ENCODE measurements at regions not wholly inside any gene's neighbourhood (a gene's known extent, or its start where the extent isn't known, plus 50 kb on each side); places are given as distances from the start of the nearest gene placed in this dataset.

DNA sequence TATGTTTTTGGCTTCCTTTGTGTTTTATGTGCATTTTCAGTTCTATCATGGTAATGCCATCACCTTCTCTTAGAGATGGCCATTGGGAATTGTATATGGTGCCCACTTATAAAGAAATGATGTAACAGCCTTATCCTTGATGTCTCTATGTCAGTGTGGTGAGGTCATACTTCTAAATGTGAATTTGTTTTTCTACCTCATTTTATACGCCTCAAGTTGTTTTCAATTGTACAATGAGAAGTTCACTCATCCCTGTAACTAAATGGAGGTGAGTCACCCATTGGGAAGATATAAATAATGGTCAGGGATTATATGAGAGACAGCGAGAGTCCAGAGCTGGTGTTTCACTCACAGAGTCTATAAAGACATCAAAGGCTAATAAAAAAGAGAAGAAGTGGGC is 402.4 kb downstream of the AGTPBP1 start:
- Histone ChIP-seq H3K36me3 (no peaks in the 10 kb centered on the region), H3K27me3 (no peaks in the 10 kb centered on the region), H3K4me3 (no peak overlapping the region), H3K9me3 (no peaks in the 10 kb centered on the region), H3K27ac (no peak overlapping the region), H3K4me1 (no peaks in the 10 kb centered on the region)
- TF ChIP-seq EP300 (IDR thresholded peaks at IDR 0.05) (no peak), POLR2AphosphoS5 (IDR thresholded peaks at IDR 0.05) (no peak), POLR2A (IDR thresholded peaks at IDR 0.05) (no peak)
- TF ChIP-seq, protein P1, sequence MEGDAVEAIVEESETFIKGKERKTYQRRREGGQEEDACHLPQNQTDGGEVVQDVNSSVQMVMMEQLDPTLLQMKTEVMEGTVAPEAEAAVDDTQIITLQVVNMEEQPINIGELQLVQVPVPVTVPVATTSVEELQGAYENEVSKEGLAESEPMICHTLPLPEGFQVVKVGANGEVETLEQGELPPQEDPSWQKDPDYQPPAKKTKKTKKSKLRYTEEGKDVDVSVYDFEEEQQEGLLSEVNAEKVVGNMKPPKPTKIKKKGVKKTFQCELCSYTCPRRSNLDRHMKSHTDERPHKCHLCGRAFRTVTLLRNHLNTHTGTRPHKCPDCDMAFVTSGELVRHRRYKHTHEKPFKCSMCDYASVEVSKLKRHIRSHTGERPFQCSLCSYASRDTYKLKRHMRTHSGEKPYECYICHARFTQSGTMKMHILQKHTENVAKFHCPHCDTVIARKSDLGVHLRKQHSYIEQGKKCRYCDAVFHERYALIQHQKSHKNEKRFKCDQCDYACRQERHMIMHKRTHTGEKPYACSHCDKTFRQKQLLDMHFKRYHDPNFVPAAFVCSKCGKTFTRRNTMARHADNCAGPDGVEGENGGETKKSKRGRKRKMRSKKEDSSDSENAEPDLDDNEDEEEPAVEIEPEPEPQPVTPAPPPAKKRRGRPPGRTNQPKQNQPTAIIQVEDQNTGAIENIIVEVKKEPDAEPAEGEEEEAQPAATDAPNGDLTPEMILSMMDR (IDR thresholded peaks at IDR 0.05), result no peak
- intact Hi-C loops (cut with DNase I; ENCODE audit: low total_unique reads), result no loop called here
- WGBS, 5 donors, result 42 to 46% (median 43%) methylated on average over 2 of the region's 2 CpGs
- no peak for DNase-seq

DNA sequence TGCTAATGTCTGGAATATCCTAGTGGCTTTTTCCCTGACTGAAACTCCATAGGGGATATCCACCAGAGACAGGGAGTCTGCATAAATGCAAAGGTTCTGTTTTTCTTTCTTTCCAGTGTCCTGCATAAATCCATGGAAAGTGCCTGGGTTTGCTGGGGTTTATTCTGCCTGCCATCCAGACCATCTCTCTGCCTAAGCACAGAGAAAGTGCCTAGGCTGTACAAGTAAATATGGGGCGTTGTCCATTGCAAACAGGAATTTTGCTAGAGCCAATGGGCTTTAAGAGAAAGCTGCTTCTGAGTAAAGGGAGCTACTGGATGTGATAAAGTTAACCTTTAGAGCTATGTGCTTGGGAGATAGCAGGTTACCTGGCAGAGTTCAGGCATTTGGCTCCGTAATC is 407.5 kb downstream of the AGTPBP1 start:
- no peak for DNase-seq
- no peak overlapping the region for H3K4me3 ChIP-seq
- intact Hi-C loops (cut with DNase I; ENCODE audit: low total_unique reads), result no loop called here
- H3K4me1 ChIP-seq, result no peaks in the 10 kb centered on the region
- H3K27me3 ChIP-seq, result no peaks in the 10 kb centered on the region
- TF ChIP-seq, protein P1 (IDR thresholded peaks at IDR 0.05), result no peak
- TF ChIP-seq EP300 (IDR thresholded peaks at IDR 0.05) (no peak), POLR2A (IDR thresholded peaks at IDR 0.05) (no peak), POLR2AphosphoS5 (IDR thresholded peaks at IDR 0.05) (no peak)
- no peaks in the 10 kb centered on the region for H3K9me3 ChIP-seq
- no peak overlapping the region for H3K27ac ChIP-seq
- 17 to 43% (median 38%) methylated on average over 2 of the region's 2 CpGs for WGBS, 5 donors
- H3K36me3 ChIP-seq, result no peaks in the 10 kb centered on the region

DNA sequence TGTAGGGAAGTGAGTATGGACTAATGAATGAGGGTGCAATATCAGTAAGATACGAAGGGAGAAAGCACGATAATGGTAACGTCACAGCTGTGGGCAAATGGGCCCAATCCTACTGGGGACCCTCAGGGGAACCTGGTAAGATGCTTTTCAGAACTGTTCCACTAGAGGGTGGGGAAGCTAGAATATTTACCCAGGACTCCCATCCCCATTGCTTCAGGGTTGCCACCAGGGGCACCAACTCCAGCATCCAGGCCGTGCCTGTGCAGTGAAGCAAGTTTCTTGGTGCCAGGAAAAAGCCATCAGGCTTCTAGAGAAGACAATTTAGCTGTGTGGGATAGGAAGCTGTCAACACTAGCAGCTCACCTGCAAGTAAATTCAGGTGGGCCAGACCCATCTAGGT is 409.3 kb downstream of the AGTPBP1 start:
- Histone ChIP-seq H3K27me3 (no peaks in the 10 kb centered on the region), H3K4me3 (no peak overlapping the region), H3K4me1 (no peaks in the 10 kb centered on the region), H3K36me3 (no peaks in the 10 kb centered on the region), H3K27ac (no peak overlapping the region), H3K9me3 (no peaks in the 10 kb centered on the region)
- DNase-seq, result no peak
- TF ChIP-seq POLR2AphosphoS5 (IDR thresholded peaks at IDR 0.05) (no peak), POLR2A (IDR thresholded peaks at IDR 0.05) (no peak), EP300 (IDR thresholded peaks at IDR 0.05) (no peak)
- TF ChIP-seq, protein P1 (IDR thresholded peaks at IDR 0.05), result no peak
- intact Hi-C loops (cut with DNase I; ENCODE audit: low total_unique reads), result no loop called here
- WGBS, 5 donors, result 76 to 86% (median 82%) methylated on average over 4 of the region's 4 CpGs

DNA sequence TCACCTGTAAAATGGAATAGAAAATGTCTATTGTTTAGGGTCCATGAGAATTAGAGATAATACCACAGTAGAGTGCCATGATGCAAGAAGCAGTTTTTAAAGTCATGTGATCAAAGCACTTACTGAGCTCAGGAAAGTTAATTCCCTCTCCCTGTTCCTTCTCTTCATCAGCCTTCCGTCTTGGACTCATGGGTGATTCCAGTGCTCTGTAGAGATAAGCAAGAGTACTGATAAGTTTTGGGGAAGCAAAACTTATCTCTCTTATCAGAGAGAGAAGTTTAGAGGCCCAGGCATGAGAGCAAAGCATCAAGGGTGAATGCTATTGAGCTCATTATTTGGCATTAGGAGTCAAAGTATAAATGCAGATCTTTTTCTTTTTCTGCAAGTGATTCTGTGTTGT is 410.1 kb downstream of the AGTPBP1 start:
- Histone ChIP-seq H3K4me3 (no peak overlapping the region), H3K4me1 (no peaks in the 10 kb centered on the region), H3K9me3 (no peaks in the 10 kb centered on the region), H3K36me3 (no peaks in the 10 kb centered on the region), H3K27me3 (no peaks in the 10 kb centered on the region), H3K27ac (no peak overlapping the region)
- DNase-seq, result no peak
- intact Hi-C loops (cut with DNase I; ENCODE audit: low total_unique reads), result no loop called here
- TF ChIP-seq, protein P1 (IDR thresholded peaks at IDR 0.05), result no peak
- TF ChIP-seq EP300 (IDR thresholded peaks at IDR 0.05), result no peak
- 20 to 32% (median 23%) methylated on average over 1 of the region's 1 CpG for whole genome bisulfite sequencing, 5 donors
